Common myeloid progenitor, CD34-positive (primary cell): ENCODE measurements at regions not wholly inside any gene's neighbourhood (a gene's known extent, or its start where the extent isn't known, plus 50 kb on each side); places are given as distances from the start of the nearest gene placed in this dataset.

Source experiments
- CTCF ChIA-PET: fragments of 350-600 bp; sonication (Branson Sonifier 250); formaldehyde crosslinking; loops from one replicate; lab custom pipeline; 2021; ENCODE audit warnings: antibody characterized with exemption; lab: Charles Lee
- POLR2A ChIA-PET: fragments of 350-600 bp; sonication (Branson Sonifier 250); formaldehyde crosslinking; loops from one replicate; lab custom pipeline; 2021; ENCODE audit warnings: antibody characterized with exemption; lab: Charles Lee
- DNase-seq, 3 donors: peaks; one replicate each; pipeline versions ENCODE4 v3.0.0 to v3.0.0-alpha.2; 2013
- H3K27ac ChIP-seq, 2 experiments: 1 replicate in 1 of 2; 2 replicates in 1 of 2; pipeline ENCODE4 v1.7.0; 2013; ENCODE audit warnings: inconsistent platforms in 2 of 2, low read length in 2 of 2, mild to moderate bottlenecking in 2 of 2, low read depth in 1 of 2, moderate library complexity in 1 of 2; ENCODE audit not compliant: severe bottlenecking in 2 of 2, insufficient read depth in 1 of 2, poor library complexity in 1 of 2
- H3K27me3 ChIP-seq, 5 experiments: replicated peaks in 2 of 5; 1 replicate in 3 of 5; 2 replicates in 2 of 5; pipeline versions ENCODE4 v1.6.1 to v1.7.0; 2013; ENCODE audit warnings: low read length in 4 of 5, mild to moderate bottlenecking in 2 of 5, moderate library complexity in 2 of 5, inconsistent platforms in 1 of 5; ENCODE audit not compliant: insufficient read depth in 5 of 5, control insufficient read depth in 4 of 5
- H3K36me3 ChIP-seq, 4 experiments: 1 replicate in 2 of 4; 2 replicates in 2 of 4; pipeline versions ENCODE4 v1.6.1 to v1.7.0; 2013; ENCODE audit warnings: low read length in 3 of 4, control low read depth in 1 of 4, mild to moderate bottlenecking in 1 of 4; ENCODE audit not compliant: control insufficient read depth in 4 of 4, insufficient read depth in 4 of 4
- H3K4me1 ChIP-seq, 4 experiments: 1 replicate in 3 of 4; 2 replicates in 1 of 4; pipeline versions ENCODE4 v1.6.1 to v1.7.1; 2013; ENCODE audit warnings: low read length in 3 of 4, mild to moderate bottlenecking in 3 of 4, control low read depth in 1 of 4, inconsistent platforms in 1 of 4, moderate library complexity in 1 of 4; ENCODE audit not compliant: control insufficient read depth in 4 of 4, insufficient read depth in 4 of 4; ENCODE audit errors: control extremely low read depth in 1 of 4
- H3K4me3 ChIP-seq, 7 experiments: 1 replicate in 4 of 7; 2 replicates in 3 of 7; pipeline versions ENCODE4 v1.5.1 to v1.7.0; 2013; ENCODE audit warnings: mild to moderate bottlenecking in 7 of 7, low read length in 6 of 7, moderate library complexity in 6 of 7, inconsistent platforms in 2 of 7, low read depth in 2 of 7, control low read depth in 1 of 7; ENCODE audit not compliant: insufficient read depth in 4 of 7, control insufficient read depth in 1 of 7; ENCODE audit errors: extremely low read depth in 1 of 7
- H3K9me3 ChIP-seq, 5 experiments: 1 replicate in 4 of 5; 2 replicates in 1 of 5; pipeline versions ENCODE4 v1.6.1 to v1.7.1; 2013; ENCODE audit warnings: low read length in 4 of 5, mild to moderate bottlenecking in 2 of 5, inconsistent platforms in 1 of 5, low read depth in 1 of 5, moderate library complexity in 1 of 5; ENCODE audit not compliant: control insufficient read depth in 4 of 5, insufficient read depth in 2 of 5; ENCODE audit errors: control extremely low read depth in 1 of 5
- WGBS: methylation state at CpG from one replicate; pipeline ENCODE4 v1.1.5; 2013; ENCODE audit not compliant: insufficient coverage; 5-methylcytosine and 5-hydroxymethylcytosine counted together

GRCh38 chr2:237231593-237231992 lies 145.9 kb downstream of the COPS8 start:
- Histone ChIP-seq H3K9me3 (peaks cover 0 to 2% (median 0%) of the 10 kb centered on the region in 5 experiments), H3K36me3 (no peaks in the 10 kb centered on the region), H3K27ac (no peak overlapping the region), H3K27me3 (peaks cover 0 to 8% (median 5%) of the 10 kb centered on the region in 5 experiments), H3K4me1 (no peaks in the 10 kb centered on the region), H3K4me3 (no peak overlapping the region)
- ChIA-PET POLR2A (no interaction called here), CTCF (no interaction called here)
- 90% methylated on average over 6 of the region's 9 CpGs for WGBS
- no peak for DNase-seq

- Histone ChIP-seq H3K27me3 (peaks cover 0 to 8% (median 5%) of the 10 kb centered on the region in 5 experiments), H3K27ac (no peak overlapping the region), H3K4me1 (no peaks in the 10 kb centered on the region), H3K4me3 (no peak overlapping the region), H3K9me3 (peaks cover 0 to 2% (median 0%) of the 10 kb centered on the region in 5 experiments), H3K36me3 (no peaks in the 10 kb centered on the region)
- no peak for DNase-seq
- POLR2A ChIA-PET = no interaction called here
- CTCF ChIA-PET = no interaction called here
Observed at GRCh38 chr2:237232166-237232565, 146.5 kb downstream of the COPS8 start.

- no peak for DNase-seq
- no peak overlapping the region for H3K4me3 ChIP-seq
- H3K36me3 ChIP-seq = no peaks in the 10 kb centered on the region
- WGBS = 100% methylated on average over 2 of the region's 2 CpGs
- no peaks in the 10 kb centered on the region for H3K4me1 ChIP-seq
- POLR2A ChIA-PET = no interaction called here
- H3K27ac ChIP-seq = no peak overlapping the region
- H3K9me3 ChIP-seq = peaks cover 0 to 2% (median 0%) of the 10 kb centered on the region in 5 experiments
- H3K27me3 ChIP-seq = peaks cover 0 to 6% (median 2%) of the 10 kb centered on the region in 5 experiments
- CTCF ChIA-PET = no interaction called here
Observed at GRCh38 chr2:237234268-237234667, 148.6 kb downstream of the COPS8 start.

GRCh38 chr2:237235383-237236095 lies 149.8 kb downstream of the COPS8 start:
- POLR2A ChIA-PET = no interaction called here

GRCh38 chr2:237236188-237236587 lies 150.5 kb downstream of the COPS8 start:
- POLR2A ChIA-PET = no interaction called here
- H3K27me3 ChIP-seq = peaks cover 0 to 3% (median 0%) of the 10 kb centered on the region in 5 experiments
- 100% methylated on average over 2 of the region's 2 CpGs for WGBS
- peaks cover 0 to 8% (median 4%) of the 10 kb centered on the region in 5 experiments for H3K9me3 ChIP-seq
- CTCF ChIA-PET = no interaction called here
- no peak overlapping the region for H3K4me3 ChIP-seq
- no peaks in the 10 kb centered on the region for H3K36me3 ChIP-seq
- H3K4me1 ChIP-seq = no peaks in the 10 kb centered on the region
- no peak for DNase-seq
- H3K27ac ChIP-seq = no peak overlapping the region

More at GRCh38 chr2:237235383-237236095, 149.8 kb downstream of the COPS8 start:
- Histone ChIP-seq H3K36me3 (no peaks in the 10 kb centered on the region), H3K4me1 (no peaks in the 10 kb centered on the region), H3K4me3 (no peak overlapping the region), H3K9me3 (peaks cover 0 to 6% (median 3%) of the 10 kb centered on the region in 5 experiments), H3K27ac (no peak overlapping the region), H3K27me3 (peaks cover 0 to 3% (median 0%) of the 10 kb centered on the region in 5 experiments)
- CTCF ChIA-PET = no interaction called here
- DNase-seq = no peak
- 96% methylated on average over 3 of the region's 6 CpGs for WGBS

- ChIA-PET POLR2A (no interaction called here), CTCF (no interaction called here)
- H3K36me3 ChIP-seq = no peaks in the 10 kb centered on the region
- no CpG with 5 or more reads among the region's 3 CpGs for whole genome bisulfite sequencing
- no peak overlapping the region for H3K4me3 ChIP-seq
- H3K9me3 ChIP-seq = peaks cover 0 to 27% (median 11%) of the 10 kb centered on the region in 5 experiments
- H3K4me1 ChIP-seq = no peaks in the 10 kb centered on the region
- DNase-seq = no peak
- H3K27me3 ChIP-seq = peaks cover 0 to 3% (median 0%) of the 10 kb centered on the region in 5 experiments
- H3K27ac ChIP-seq = no peak overlapping the region
Observed at GRCh38 chr2:237238249-237238648, 152.6 kb downstream of the COPS8 start.

GRCh38 chr2:237240252-237240651 lies 154.6 kb downstream of the COPS8 start:
- Histone ChIP-seq H3K27ac (no peak overlapping the region), H3K4me1 (no peaks in the 10 kb centered on the region), H3K9me3 (peaks cover 1 to 35% (median 11%) of the 10 kb centered on the region in 5 experiments), H3K4me3 (no peak overlapping the region), H3K36me3 (no peaks in the 10 kb centered on the region), H3K27me3 (peaks cover 0 to 1% (median 0%) of the 10 kb centered on the region in 5 experiments)
- ChIA-PET POLR2A (no interaction called here), CTCF (no interaction called here)
- WGBS = 100% methylated on average over 3 of the region's 5 CpGs
- no peak for DNase-seq
